DND-41 (cell line): ENCODE measurements at regions not wholly inside any gene's neighbourhood (a gene's known extent, or its start where the extent isn't known, plus 50 kb on each side); places are given as distances from the start of the nearest gene placed in this dataset.

Experiments
- ATAC-seq: fragments of 200-7000 bp; cut with Tn5 transposase; 3 replicates; pipeline ENCODE4 v1.9.1; 2021; ENCODE audit warnings: low read depth; ENCODE audit not compliant: insufficient read depth
- DNase-seq: peaks from one replicate; pipeline ENCODE4 v3.0.0-alpha.2; 2020
- H2AFZ ChIP-seq: 2 replicates; pipeline ENCODE4 v1.6.0; 2012; ENCODE audit warnings: low read depth, low read length
- H3K27ac ChIP-seq: 2 replicates; pipeline ENCODE4 v1.5.1; 2012; ENCODE audit warnings: low read length, inconsistent platforms
- H3K27me3 ChIP-seq: fragments of 200-600 bp; sonication (generic); 2 replicates; pipeline ENCODE4 v1.6.0; 2012; ENCODE audit warnings: low read length, mild to moderate bottlenecking, inconsistent platforms; ENCODE audit not compliant: insufficient read depth, poor library complexity
- H3K36me3 ChIP-seq: 2 replicates; pipeline ENCODE4 v1.5.1; 2012; ENCODE audit warnings: low read length, inconsistent platforms; ENCODE audit not compliant: insufficient read depth
- H3K4me1 ChIP-seq: 2 replicates; pipeline ENCODE4 v1.5.1; 2012; ENCODE audit warnings: mild to moderate bottlenecking, low read length; ENCODE audit not compliant: insufficient read depth
- H3K4me2 ChIP-seq: 2 replicates; pipeline ENCODE4 v1.6.0; 2012; ENCODE audit warnings: mild to moderate bottlenecking, moderate library complexity, low read length, inconsistent platforms; ENCODE audit not compliant: insufficient read depth
- H3K4me3 ChIP-seq, 2 experiments: fragments of 200-600 bp in 1 of 2; shearing (Covaris generic) in 1 of 2; 2 replicates each; pipeline ENCODE4 v1.5.1; 2012 to 2016; ENCODE audit warnings: inconsistent platforms in 2 of 2, low read length in 2 of 2, mild to moderate bottlenecking in 2 of 2, low read depth in 1 of 2, moderate library complexity in 1 of 2
- H3K79me2 ChIP-seq: 2 replicates; pipeline ENCODE4 v1.6.0; 2012; ENCODE audit warnings: low read length, inconsistent platforms; ENCODE audit not compliant: insufficient read depth
- H3K9ac ChIP-seq: 2 replicates; pipeline ENCODE4 v1.6.0; 2012; ENCODE audit warnings: low read depth, mild to moderate bottlenecking, inconsistent platforms, low read length, moderate library complexity
- H3K9me3 ChIP-seq: 2 replicates; pipeline ENCODE4 v1.5.1; 2012; ENCODE audit warnings: low read length, moderate library complexity, mild to moderate bottlenecking, inconsistent platforms; ENCODE audit not compliant: insufficient read depth, severe bottlenecking
- H4K20me1 ChIP-seq: 2 replicates; pipeline ENCODE4 v1.6.0; 2012; ENCODE audit warnings: low read length; ENCODE audit not compliant: insufficient read depth
- EZH2 ChIP-seq: IDR thresholded peaks from 3 replicates; pipeline ENCODE4 v1.6.1; 2012; ENCODE audit warnings: borderline replicate concordance, low read depth, mild to moderate bottlenecking, moderate library complexity, low read length, inconsistent platforms; ENCODE audit not compliant: severe bottlenecking
- TF ChIP-seq, protein P1 (sequence below): IDR thresholded peaks from 2 replicates; pipeline ENCODE4 v1.5.1; 2012; ENCODE audit warnings: borderline replicate concordance, low read length, moderate library complexity, mild to moderate bottlenecking; ENCODE audit not compliant: poor library complexity, severe bottlenecking; ENCODE audit errors: extremely low read depth

- no peaks in the 10 kb centered on the region for H4K20me1 ChIP-seq
- no peak for ATAC-seq
- H3K36me3 ChIP-seq = no peaks in the 10 kb centered on the region
These were observed 271.5 kb downstream of the TGFB2 start for GRCh38 chr1:218616681-218617080.

DNA sequence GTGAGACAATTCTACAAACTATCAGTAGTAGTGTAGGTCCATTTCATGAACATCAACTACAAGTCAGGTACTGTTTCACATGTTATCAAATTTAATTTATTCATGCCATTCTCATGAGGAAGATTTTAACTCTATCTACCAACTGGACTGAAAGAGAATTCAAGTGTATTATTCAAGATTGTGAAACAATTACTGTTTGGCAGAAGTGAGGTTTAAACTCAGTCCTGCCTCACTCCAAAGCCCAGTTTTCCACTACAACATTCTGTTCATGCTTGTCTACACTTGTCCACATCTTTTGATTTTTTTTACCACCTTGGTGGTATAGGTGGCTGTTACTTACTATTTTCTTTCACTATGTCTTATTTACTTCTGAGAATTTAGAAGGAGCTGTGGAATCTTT, 272.9 kb downstream of the TGFB2 start:
- no peaks in the 10 kb centered on the region for H3K27me3 ChIP-seq
- DNase-seq (no peak), ATAC-seq (no peak)
- no peaks in the 10 kb centered on the region for H3K4me1 ChIP-seq
- no peaks in the 10 kb centered on the region for H3K36me3 ChIP-seq
- no peak overlapping the region for H3K9ac ChIP-seq
- no peak overlapping the region for H3K4me2 ChIP-seq
- H3K79me2 ChIP-seq = no peaks in the 10 kb centered on the region
- H4K20me1 ChIP-seq = no peaks in the 10 kb centered on the region
- no peaks in the 10 kb centered on the region for H3K9me3 ChIP-seq
- no peak overlapping the region for H2AFZ ChIP-seq
- no peak overlapping the region for H3K27ac ChIP-seq
- no peak overlapping the region for H3K4me3 ChIP-seq
- TF ChIP-seq EZH2 = no peak
- TF ChIP-seq, protein P1, sequence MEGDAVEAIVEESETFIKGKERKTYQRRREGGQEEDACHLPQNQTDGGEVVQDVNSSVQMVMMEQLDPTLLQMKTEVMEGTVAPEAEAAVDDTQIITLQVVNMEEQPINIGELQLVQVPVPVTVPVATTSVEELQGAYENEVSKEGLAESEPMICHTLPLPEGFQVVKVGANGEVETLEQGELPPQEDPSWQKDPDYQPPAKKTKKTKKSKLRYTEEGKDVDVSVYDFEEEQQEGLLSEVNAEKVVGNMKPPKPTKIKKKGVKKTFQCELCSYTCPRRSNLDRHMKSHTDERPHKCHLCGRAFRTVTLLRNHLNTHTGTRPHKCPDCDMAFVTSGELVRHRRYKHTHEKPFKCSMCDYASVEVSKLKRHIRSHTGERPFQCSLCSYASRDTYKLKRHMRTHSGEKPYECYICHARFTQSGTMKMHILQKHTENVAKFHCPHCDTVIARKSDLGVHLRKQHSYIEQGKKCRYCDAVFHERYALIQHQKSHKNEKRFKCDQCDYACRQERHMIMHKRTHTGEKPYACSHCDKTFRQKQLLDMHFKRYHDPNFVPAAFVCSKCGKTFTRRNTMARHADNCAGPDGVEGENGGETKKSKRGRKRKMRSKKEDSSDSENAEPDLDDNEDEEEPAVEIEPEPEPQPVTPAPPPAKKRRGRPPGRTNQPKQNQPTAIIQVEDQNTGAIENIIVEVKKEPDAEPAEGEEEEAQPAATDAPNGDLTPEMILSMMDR = no peak

More at GRCh38 chr1:218616681-218617080, 271.5 kb downstream of the TGFB2 start:
- Histone ChIP-seq H3K4me2 (no peak overlapping the region), H3K27ac (no peak overlapping the region), H3K4me3 (no peak overlapping the region), H3K9ac (no peak overlapping the region), H3K9me3 (no peaks in the 10 kb centered on the region), H3K79me2 (no peaks in the 10 kb centered on the region), H2AFZ (no peak overlapping the region), H3K27me3 (no peaks in the 10 kb centered on the region), H3K4me1 (no peaks in the 10 kb centered on the region)
- TF ChIP-seq, protein P1 = no peak
- TF ChIP-seq EZH2 = no peak
- DNase-seq = no peak

GRCh38 chr1:218620956-218621355, 275.8 kb downstream of the TGFB2 start:
- Histone ChIP-seq H4K20me1 (no peaks in the 10 kb centered on the region), H2AFZ (no peak overlapping the region), H3K4me1 (no peaks in the 10 kb centered on the region), H3K4me3 (no peak overlapping the region), H3K27ac (no peak overlapping the region), H3K9ac (no peak overlapping the region), H3K79me2 (no peaks in the 10 kb centered on the region), H3K9me3 (no peaks in the 10 kb centered on the region), H3K36me3 (no peaks in the 10 kb centered on the region), H3K27me3 (no peaks in the 10 kb centered on the region), H3K4me2 (no peak overlapping the region)
- DNase-seq (no peak), ATAC-seq (no peak)
- TF ChIP-seq, protein P1 = no peak
- no peak for TF ChIP-seq EZH2

DNA sequence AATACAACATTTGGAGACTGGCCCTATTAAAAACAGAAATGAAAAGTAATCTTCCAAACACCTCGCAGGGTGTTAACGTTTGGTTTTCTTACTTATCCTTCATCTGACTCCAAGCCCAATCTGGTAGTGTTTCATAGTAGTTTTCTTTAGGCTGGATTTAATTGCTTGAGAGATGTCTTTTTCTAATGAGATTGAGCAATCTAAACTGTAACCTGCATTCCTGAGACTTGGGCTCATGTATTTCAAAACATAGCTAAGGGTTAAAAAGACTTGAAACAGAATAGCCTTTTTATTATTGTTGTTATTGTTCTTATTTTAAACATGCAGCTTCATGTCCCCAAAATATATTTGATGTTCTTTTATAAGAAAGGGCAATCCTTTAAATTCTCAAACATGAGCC, 278.9 kb downstream of the TGFB2 start:
- no peak for ATAC-seq
- Histone ChIP-seq H3K36me3 (no peaks in the 10 kb centered on the region), H3K79me2 (no peaks in the 10 kb centered on the region)

More for the DNA sequence above, 278.9 kb downstream of the TGFB2 start:
- no peak for TF ChIP-seq EZH2
- TF ChIP-seq, protein P1 = no peak
- Histone ChIP-seq H3K9ac (no peak overlapping the region), H3K4me1 (no peaks in the 10 kb centered on the region), H3K27ac (no peak overlapping the region), H2AFZ (no peak overlapping the region), H3K9me3 (no peaks in the 10 kb centered on the region), H3K4me2 (no peak overlapping the region), H3K4me3 (no peak overlapping the region), H3K27me3 (no peaks in the 10 kb centered on the region), H4K20me1 (no peaks in the 10 kb centered on the region)
- no peak for DNase-seq
